Upper lobe of left lung (tissue), 6 donors: ENCODE measurements at regions not wholly inside any gene's neighbourhood (a gene's known extent, or its start where the extent isn't known, plus 50 kb on each side); places are given as distances from the start of the nearest gene placed in this dataset.
A peak's percentile ranks its signal among the peaks of the same experiment; 100 is the strongest.

ENCODE experiments used
- ATAC-seq, 2 donors: fragments of 200-7000 bp; cut with Tn5 transposase; one replicate each; pipeline ENCODE4 v1.9.1; 2022; ENCODE audit warnings: mild to moderate bottlenecking in 2 of 2, moderate library complexity in 2 of 2; ENCODE audit not compliant: low FRiP score in 2 of 2
- DNase-seq, 2 donors: peaks; one replicate each; pipeline ENCODE4 v3.0.0-alpha.2; 2019 to 2020
- H3K27ac ChIP-seq, 4 donors: fragments of 200-600 bp; sonication (generic); one replicate each; pipeline ENCODE4 v1.5.1; 2016 to 2019
- H3K27me3 ChIP-seq, 4 donors: fragments of 200-600 bp; sonication (generic); one replicate each; pipeline ENCODE4 v1.5.1; 2017 to 2019
- H3K36me3 ChIP-seq, 4 donors: fragments of 200-600 bp; sonication (generic); one replicate each; pipeline ENCODE4 v1.5.1; 2016 to 2019
- H3K4me1 ChIP-seq, 4 donors: fragments of 200-600 bp; sonication (generic); one replicate each; pipeline ENCODE4 v1.5.1; 2018 to 2019
- H3K4me3 ChIP-seq, 4 donors: fragments of 200-600 bp; sonication (generic); one replicate each; pipeline ENCODE4 v1.5.1; 2017 to 2019; ENCODE audit warnings: mild to moderate bottlenecking in 2 of 4, moderate library complexity in 1 of 4
- H3K9me3 ChIP-seq, 4 donors: fragments of 200-600 bp; sonication (generic); one replicate each; pipeline ENCODE4 v1.5.1; 2018 to 2019
- CTCF ChIP-seq, 6 experiments: fragments of 450-650 bp in 4 of 6; fragments of 200-600 bp in 2 of 6; sonication (generic) in 2 of 6; IDR thresholded peaks; one replicate each; pipeline ENCODE4 v1.5.1; 2016 to 2019; ENCODE audit warnings: antibody characterized with exemption in 6 of 6
- EP300 ChIP-seq, 4 donors: sonication (generic); formaldehyde crosslinking; IDR thresholded peaks; one replicate each; pipeline ENCODE4 v1.5.1; 2017; ENCODE audit warnings: antibody characterized with exemption in 4 of 4, control low read depth in 2 of 4
- POLR2A ChIP-seq, 4 donors: fragments of 450-650 bp; IDR thresholded peaks; one replicate each; pipeline ENCODE4 v1.5.1; 2016 to 2017; ENCODE audit warnings: antibody characterized with exemption in 4 of 4, mild to moderate bottlenecking in 2 of 4
- POLR2AphosphoS5 ChIP-seq, 2 donors: sonication (generic); formaldehyde crosslinking; IDR thresholded peaks; one replicate each; pipeline ENCODE4 v1.5.1; 2017; ENCODE audit warnings: antibody characterized with exemption in 2 of 2
- WGBS, 2 donors: methylation state at CpG; one replicate each; pipeline ENCODE4 v1.1.5; 2017 to 2018; 5-methylcytosine and 5-hydroxymethylcytosine counted together
- donor health status: DM: no; HTN: no; CAD: no; lungs with moderate emphysema.
- donor health status: DM: no; HTN: yes; CAD: no; lungs with severe emphysema.

- 78 to 82% methylated on average over 4 of the region's 4 CpGs for WGBS, 2 donors
- Histone ChIP-seq H3K4me3 (no peak overlapping the region), H3K4me1 (peaks cover 0 to 2% (median 0%) of the 10 kb centered on the region in 4 donors), H3K9me3 (no peaks in the 10 kb centered on the region), H3K27me3 (no peaks in the 10 kb centered on the region), H3K27ac (peak overlapping the region in 1 of 4 donors; percentile 7), H3K36me3 (no peaks in the 10 kb centered on the region)
- TF ChIP-seq POLR2A (IDR thresholded peaks at IDR 0.05) = no peak
- TF ChIP-seq CTCF (IDR thresholded peaks at IDR 0.05) = no peak
- TF ChIP-seq EP300 (IDR thresholded peaks at IDR 0.05) = no peak
- TF ChIP-seq POLR2AphosphoS5 (IDR thresholded peaks at IDR 0.05) = no peak
- DNase-seq (no peak), ATAC-seq (no peak)
These were observed 257.6 kb downstream of the MREG start for GRCh38 chr2:215755641-215756345.

- ATAC-seq = peak in 1 of 2 donors; percentile 50
- TF ChIP-seq POLR2AphosphoS5 (IDR thresholded peaks at IDR 0.05) (no peak), POLR2A (IDR thresholded peaks at IDR 0.05) (peak in 1 of 4 donors; percentile 19)
These were observed 258.8 kb downstream of the MREG start for GRCh38 chr2:215754546-215754945.

GRCh38 chr2:215753808-215754207 lies 259.5 kb downstream of the MREG start:
- DNase-seq = no peak
- peaks cover 11 to 21% (median 14%) of the 10 kb centered on the region in 4 donors for H3K4me1 ChIP-seq
- no peaks in the 10 kb centered on the region for H3K36me3 ChIP-seq
- no peaks in the 10 kb centered on the region for H3K9me3 ChIP-seq
- H3K4me3 ChIP-seq = no peak overlapping the region
- no peak for TF ChIP-seq POLR2A (IDR thresholded peaks at IDR 0.05)
- no peak for TF ChIP-seq POLR2AphosphoS5 (IDR thresholded peaks at IDR 0.05)
- no peak for TF ChIP-seq CTCF (IDR thresholded peaks at IDR 0.05)
- TF ChIP-seq EP300 (IDR thresholded peaks at IDR 0.05) = no peak
- ATAC-seq = no peak
- peak overlapping the region in 1 of 4 donors; percentile 16 for H3K27ac ChIP-seq
- no peaks in the 10 kb centered on the region for H3K27me3 ChIP-seq
- 89 to 93% methylated on average over 3 to 5 of the region's 5 CpGs for WGBS, 2 donors

More at GRCh38 chr2:215754546-215754945, 258.8 kb downstream of the MREG start:
- Histone ChIP-seq H3K4me1 (peaks cover 4 to 13% (median 6%) of the 10 kb centered on the region in 4 donors), H3K27ac (peak overlapping the region in 1 of 4 donors; percentile 16), H3K4me3 (no peak overlapping the region), H3K36me3 (no peaks in the 10 kb centered on the region), H3K27me3 (no peaks in the 10 kb centered on the region), H3K9me3 (no peaks in the 10 kb centered on the region)
- no peak for DNase-seq
- 55 to 63% methylated on average over 3 of the region's 3 CpGs for WGBS, 2 donors

- WGBS, 2 donors = 87 to 88% methylated on average over 3 of the region's 3 CpGs
- Histone ChIP-seq H3K9me3 (no peaks in the 10 kb centered on the region), H3K27me3 (no peaks in the 10 kb centered on the region), H3K4me1 (peaks cover 16 to 26% (median 18%) of the 10 kb centered on the region in 4 donors), H3K27ac (no peak overlapping the region), H3K36me3 (no peaks in the 10 kb centered on the region), H3K4me3 (no peak overlapping the region)
- ATAC-seq (no peak), DNase-seq (no peak)
- TF ChIP-seq POLR2AphosphoS5 (IDR thresholded peaks at IDR 0.05) = no peak
- no peak for TF ChIP-seq EP300 (IDR thresholded peaks at IDR 0.05)
- TF ChIP-seq CTCF (IDR thresholded peaks at IDR 0.05) = no peak
- no peak for TF ChIP-seq POLR2A (IDR thresholded peaks at IDR 0.05)
These were observed 260.4 kb downstream of the MREG start for GRCh38 chr2:215752991-215753390.

- ATAC-seq (no peak), DNase-seq (no peak)
- H3K4me3 ChIP-seq = no peak overlapping the region
- H3K9me3 ChIP-seq = no peaks in the 10 kb centered on the region
- no peaks in the 10 kb centered on the region for H3K27me3 ChIP-seq
- TF ChIP-seq CTCF (IDR thresholded peaks at IDR 0.05) = no peak
- WGBS, 2 donors = 85 to 94% methylated on average over 4 of the region's 4 CpGs
- H3K36me3 ChIP-seq = no peaks in the 10 kb centered on the region
- peaks cover 16 to 28% (median 20%) of the 10 kb centered on the region in 4 donors for H3K4me1 ChIP-seq
- H3K27ac ChIP-seq = no peak overlapping the region
These were observed 260.9 kb downstream of the MREG start for GRCh38 chr2:215752436-215752835.
